GM19328 (cell line): ENCODE measurements at regions not wholly inside any gene's neighbourhood (a gene's known extent, or its start where the extent isn't known, plus 50 kb on each side); places are given as distances from the start of the nearest gene placed in this dataset.

ENCODE experiments used
- ATAC-seq: cut with Tn5 transposase; IDR thresholded peaks from one replicate; pipeline ENCODE4 v1.9.1; 2021; ENCODE audit warnings: mild to moderate bottlenecking, moderate library complexity; ENCODE audit not compliant: unreplicated experiment

- ATAC-seq = no peak
These were observed 221.2 kb upstream of the USP25 start for GRCh38 chr21:15508554-15508953.

- ATAC-seq = peak; percentile 96
These were observed 215.5 kb upstream of the USP25 start for GRCh38 chr21:15514073-15514946.

- no peak for ATAC-seq
These were observed 213.9 kb upstream of the USP25 start for GRCh38 chr21:15515908-15516307.

GRCh38 chr21:15517394-15517793 lies 212.4 kb upstream of the USP25 start:
- ATAC-seq = no peak

GRCh38 chr21:15520811-15521643 lies 208.8 kb upstream of the USP25 start:
- ATAC-seq = no peak

GRCh38 chr21:15521644-15522001 lies 208.2 kb upstream of the USP25 start:
- no peak for ATAC-seq

GRCh38 chr21:15522148-15522547 lies 207.6 kb upstream of the USP25 start:
- ATAC-seq = no peak

- no peak for ATAC-seq
These were observed 204.9 kb upstream of the USP25 start for GRCh38 chr21:15524855-15525254.

- no peak for ATAC-seq
These were observed 203.0 kb upstream of the USP25 start for GRCh38 chr21:15526798-15527197.

GRCh38 chr21:15528346-15528745 lies 201.4 kb upstream of the USP25 start:
- no peak for ATAC-seq

- ATAC-seq = no peak
These were observed 197.8 kb upstream of the USP25 start for GRCh38 chr21:15531986-15532385.

- no peak for ATAC-seq
These were observed 196.2 kb upstream of the USP25 start for GRCh38 chr21:15533618-15534017.

- ATAC-seq = no peak
These were observed 195.3 kb upstream of the USP25 start for GRCh38 chr21:15534450-15534886.

GRCh38 chr21:15539376-15539775 lies 190.4 kb upstream of the USP25 start:
- no peak for ATAC-seq

- ATAC-seq = no peak
These were observed 186.3 kb upstream of the USP25 start for GRCh38 chr21:15543473-15543872.

GRCh38 chr21:15549671-15550070 lies 180.1 kb upstream of the USP25 start:
- no peak for ATAC-seq

GRCh38 chr21:15552914-15553494 lies 176.8 kb upstream of the USP25 start:
- no peak for ATAC-seq

- ATAC-seq = no peak
These were observed 171.9 kb upstream of the USP25 start for GRCh38 chr21:15557925-15558324.

GRCh38 chr21:15558884-15559283 lies 170.9 kb upstream of the USP25 start:
- ATAC-seq = no peak

- ATAC-seq = no peak
These were observed 170.1 kb upstream of the USP25 start for GRCh38 chr21:15559660-15560059.

- no peak for ATAC-seq
These were observed 169.3 kb upstream of the USP25 start for GRCh38 chr21:15560383-15561056.
